SK-N-SH (cell line): ENCODE measurements at regions not wholly inside any gene's neighbourhood (a gene's known extent, or its start where the extent isn't known, plus 50 kb on each side); places are given as distances from the start of the nearest gene placed in this dataset.

ENCODE experiments used
- CTCF ChIA-PET: fragments of 300-600, 350-600 bp; formaldehyde crosslinking; extraction: SDS; loops from one replicate; lab custom pipeline; 2021; lab: Yijun Ruan, JAX
- POLR2A ChIA-PET: fragments of 350-600 bp; sonication (Branson Sonifier 250); formaldehyde crosslinking; extraction: SDS; loops from one replicate; lab custom pipeline; 2020; ENCODE audit warnings: antibody characterized with exemption, inconsistent platforms; lab: Yijun Ruan, JAX
- DNase-seq: peaks from one replicate; pipeline ENCODE4 v3.0.0; 2012
- H2AFZ ChIP-seq: fragments of 200-600 bp; sonication (generic); 2 replicates; pipeline ENCODE4 v1.8.1; 2016; ENCODE audit warnings: antibody characterized with exemption, mild to moderate bottlenecking, low read depth
- H3F3A ChIP-seq: fragments of 200-600 bp; sonication (generic); replicated peaks from 2 replicates; pipeline ENCODE3; 2016; ENCODE audit warnings: antibody characterized with exemption, mild to moderate bottlenecking; ENCODE audit not compliant: insufficient read depth
- H3K27ac ChIP-seq, 2 experiments: fragments of 200-500 bp in 1 of 2; fragments of 200-600 bp in 1 of 2; sonication (Bioruptor generic) in 1 of 2; sonication (generic), shearing (Covaris generic) in 1 of 2; 2 replicates each; pipeline versions ENCODE4 v1.5.1 to v1.6.1; 2014 to 2016; ENCODE audit warnings: low read depth in 2 of 2, inconsistent platforms in 1 of 2, low read length in 1 of 2, mild to moderate bottlenecking in 1 of 2, mixed read lengths in 1 of 2
- H3K27me3 ChIP-seq: fragments of 200-600 bp; sonication (generic), shearing (Covaris generic); 2 replicates; pipeline ENCODE4 v1.6.1; 2016; ENCODE audit warnings: mixed run types; ENCODE audit not compliant: insufficient read depth
- H3K36me3 ChIP-seq, 2 experiments: fragments of 200-500 bp in 1 of 2; fragments of 200-600 bp in 1 of 2; sonication (Bioruptor generic) in 1 of 2; sonication (generic) in 1 of 2; replicated peaks in 1 of 2; 2 replicates each; pipeline versions ENCODE3 to v1.5.1; 2014 to 2016; ENCODE audit warnings: low read length in 1 of 2, mild to moderate bottlenecking in 1 of 2; ENCODE audit not compliant: insufficient read depth in 2 of 2, control insufficient read depth in 1 of 2
- H3K4me1 ChIP-seq, 2 experiments: fragments of 200-500 bp in 1 of 2; fragments of 200-600 bp in 1 of 2; sonication (Bioruptor generic) in 1 of 2; sonication (generic), shearing (Covaris generic) in 1 of 2; 2 replicates each; pipeline versions ENCODE4 v1.5.1 to v1.6.1; 2014 to 2016; ENCODE audit warnings: low read depth in 1 of 2, low read length in 1 of 2, mixed run types in 1 of 2; ENCODE audit not compliant: insufficient read depth in 2 of 2, control insufficient read depth in 1 of 2
- H3K4me2 ChIP-seq: fragments of 200-600 bp; sonication (generic), shearing (Covaris generic); 2 replicates; pipeline ENCODE4 v1.6.1; 2017; ENCODE audit warnings: mixed run types
- H3K4me3 ChIP-seq, 2 experiments: fragments of 200-500 bp in 1 of 2; fragments of 200-600 bp in 1 of 2; sonication (Bioruptor generic) in 1 of 2; sonication (generic), shearing (Covaris generic) in 1 of 2; 2 replicates each; pipeline versions ENCODE4 v1.5.1 to v1.8.1; 2014 to 2016; ENCODE audit warnings: low read depth in 2 of 2, inconsistent platforms in 1 of 2, low read length in 1 of 2, mild to moderate bottlenecking in 1 of 2, mixed read lengths in 1 of 2, moderate library complexity in 1 of 2
- H3K79me2 ChIP-seq: fragments of 200-600 bp; sonication (generic); 2 replicates; pipeline ENCODE4 v1.8.1; 2017; ENCODE audit warnings: mild to moderate bottlenecking; ENCODE audit not compliant: insufficient read depth
- H3K9ac ChIP-seq: fragments of 200-600 bp; sonication (generic); 2 replicates; pipeline ENCODE4 v1.6.1; 2017; ENCODE audit warnings: mixed run types
- H3K9me2 ChIP-seq: fragments of 200-600 bp; sonication (generic); 2 replicates; pipeline ENCODE4 v1.6.1; 2017; ENCODE audit warnings: mixed run types
- H3K9me3 ChIP-seq: fragments of 200-600 bp; sonication (generic); 2 replicates; pipeline ENCODE4 v1.6.1; 2017; ENCODE audit warnings: mixed run types, mild to moderate bottlenecking, moderate library complexity
- H4K20me1 ChIP-seq: fragments of 200-600 bp; sonication (generic); 2 replicates; pipeline ENCODE4 v1.6.1; 2017; ENCODE audit warnings: mild to moderate bottlenecking, mixed run types; ENCODE audit not compliant: insufficient read depth
- ELF1 ChIP-seq: IDR thresholded peaks from 2 replicates; pipeline ENCODE4 v1.4.0; 2012
- EP300 ChIP-seq, 2 experiments: IDR thresholded peaks; 2 replicates each; pipeline versions ENCODE4 v1.4.0 to v1.6.1; 2012; ENCODE audit warnings: borderline replicate concordance in 1 of 2, low read depth in 1 of 2, low read length in 1 of 2
- FOXJ3 ChIP-seq: sonication (generic); formaldehyde crosslinking; IDR thresholded peaks from 2 replicates; pipeline ENCODE4 v1.5.1; 2020; ENCODE audit warnings: mild to moderate bottlenecking, missing genetic modification reagents
- MEF2A ChIP-seq: IDR thresholded peaks from 2 replicates; pipeline ENCODE4 v1.4.0; 2012; ENCODE audit warnings: low read depth, borderline replicate concordance
- MXI1 ChIP-seq: IDR thresholded peaks from 2 replicates; pipeline ENCODE4 v1.6.1; 2012; ENCODE audit warnings: mild to moderate bottlenecking, low read depth, low read length, improper control_type of control experiment
- NRF1 ChIP-seq: IDR thresholded peaks from 2 replicates; pipeline ENCODE4 v1.6.1; 2012; ENCODE audit warnings: low read depth, mild to moderate bottlenecking, low read length
- RAD21 ChIP-seq: IDR thresholded peaks from 2 replicates; pipeline ENCODE4 v1.6.1; 2012; ENCODE audit warnings: mild to moderate bottlenecking, low read length
- RFX5 ChIP-seq: IDR thresholded peaks from 2 replicates; pipeline ENCODE4 v1.6.1; 2012; ENCODE audit warnings: mild to moderate bottlenecking, improper control_type of control experiment, low read length
- RXRA ChIP-seq: IDR thresholded peaks from 2 replicates; pipeline ENCODE4 v1.4.0; 2012; ENCODE audit warnings: low read depth, mild to moderate bottlenecking, borderline replicate concordance
- SIN3A ChIP-seq: IDR thresholded peaks from 2 replicates; pipeline ENCODE4 v1.6.1; 2012; ENCODE audit warnings: low read depth, mild to moderate bottlenecking, low read length, moderate library complexity, borderline replicate concordance
- SMC3 ChIP-seq: IDR thresholded peaks from 2 replicates; pipeline ENCODE4 v1.6.1; 2012; ENCODE audit warnings: low read depth, low read length, improper control_type of control experiment
- TAF1 ChIP-seq: IDR thresholded peaks from 2 replicates; pipeline ENCODE4 v1.6.1; 2012; ENCODE audit warnings: low read depth, mild to moderate bottlenecking, low read length, moderate library complexity, borderline replicate concordance
- TCF12 ChIP-seq: IDR thresholded peaks from 2 replicates; pipeline ENCODE4 v1.4.0; 2012
- YY1 ChIP-seq: IDR thresholded peaks from 2 replicates; pipeline ENCODE4 v1.4.0; 2012; ENCODE audit warnings: low read depth, mild to moderate bottlenecking
- WGBS: methylation state at CpG from one replicate; pipeline ENCODE4 v1.1.6; 2017; ENCODE audit warnings: low lambda C conversion rate; 5-methylcytosine and 5-hydroxymethylcytosine counted together
- TF ChIP-seq, protein P1 (sequence below): fragments of 150-350 bp; IDR thresholded peaks from 2 replicates; pipeline ENCODE4 v1.6.1; 2016; ENCODE audit warnings: mild to moderate bottlenecking, low read depth, low read length
- TF ChIP-seq, protein P2 (sequence below): IDR thresholded peaks from 2 replicates; pipeline ENCODE4; 2012
- TF ChIP-seq, protein P3 (sequence below): fragments of 150-350 bp; IDR thresholded peaks from 2 replicates; pipeline ENCODE4 v1.6.1; 2017; ENCODE audit warnings: antibody characterized with exemption, low read length, low read depth, borderline replicate concordance
- TF ChIP-seq, protein P4 (sequence below): IDR thresholded peaks from 2 replicates; pipeline ENCODE4 v1.4.0; 2012; ENCODE audit warnings: low read depth, borderline replicate concordance
- TF ChIP-seq, protein P5 (sequence below): fragments of 200-600 bp; sonication (generic); IDR thresholded peaks from 2 replicates; pipeline ENCODE4 v1.6.1; 2017; ENCODE audit warnings: antibody characterized with exemption, mild to moderate bottlenecking, moderate library complexity

DNA sequence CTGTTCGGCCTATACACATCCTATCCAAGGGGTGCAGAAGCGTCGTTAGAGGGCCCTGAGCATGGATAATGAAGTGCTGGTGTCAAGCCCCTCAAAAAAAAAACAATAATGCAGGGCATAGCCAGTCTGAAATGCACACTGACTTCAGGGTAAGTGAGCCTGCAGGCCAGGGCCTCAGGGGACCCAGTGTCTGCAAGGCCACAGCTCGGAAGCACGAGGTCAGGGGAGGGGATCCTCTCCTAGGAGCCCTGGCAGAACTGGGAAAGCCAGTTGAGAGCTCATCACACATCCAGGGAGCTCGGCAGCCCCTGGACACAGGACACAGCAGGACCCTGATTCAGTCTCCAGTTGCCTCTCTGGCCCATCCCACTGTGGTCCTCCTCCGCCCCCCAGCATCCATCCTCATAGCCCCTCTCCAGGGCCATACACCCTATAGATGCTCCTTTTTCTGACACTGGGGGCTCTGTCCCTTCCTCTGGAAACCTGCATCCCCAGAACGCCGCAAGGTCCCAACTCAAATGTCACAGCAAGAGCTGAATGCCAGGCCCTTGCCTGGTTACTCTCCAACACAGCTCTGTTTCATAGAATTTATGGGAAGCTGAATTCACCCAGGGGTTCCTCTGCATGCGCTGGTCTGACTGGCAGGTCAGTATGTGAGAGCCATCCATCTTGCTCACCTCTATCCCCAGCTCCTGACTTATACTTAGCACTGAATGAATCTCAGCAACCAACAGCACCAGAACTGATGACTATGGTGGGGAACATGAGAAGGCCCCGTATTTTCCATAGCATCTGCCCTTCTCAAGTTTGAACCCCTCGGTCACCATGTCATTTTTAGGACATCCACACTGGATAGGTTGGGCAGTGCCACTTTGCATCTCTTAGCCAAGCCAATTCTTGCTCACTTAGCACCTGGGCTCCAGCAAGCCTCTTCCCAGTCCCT lies 717.0 kb upstream of the IGFBP3 start:
- H3K27me3 ChIP-seq, result no peaks in the 10 kb centered on the region
- no peak overlapping the region for H3K27ac ChIP-seq
- TF ChIP-seq, protein P1, sequence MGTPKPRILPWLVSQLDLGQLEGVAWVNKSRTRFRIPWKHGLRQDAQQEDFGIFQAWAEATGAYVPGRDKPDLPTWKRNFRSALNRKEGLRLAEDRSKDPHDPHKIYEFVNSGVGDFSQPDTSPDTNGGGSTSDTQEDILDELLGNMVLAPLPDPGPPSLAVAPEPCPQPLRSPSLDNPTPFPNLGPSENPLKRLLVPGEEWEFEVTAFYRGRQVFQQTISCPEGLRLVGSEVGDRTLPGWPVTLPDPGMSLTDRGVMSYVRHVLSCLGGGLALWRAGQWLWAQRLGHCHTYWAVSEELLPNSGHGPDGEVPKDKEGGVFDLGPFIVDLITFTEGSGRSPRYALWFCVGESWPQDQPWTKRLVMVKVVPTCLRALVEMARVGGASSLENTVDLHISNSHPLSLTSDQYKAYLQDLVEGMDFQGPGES, result no peak
- TF ChIP-seq SIN3A (no peak), SMC3 (no peak), YY1 (no peak), TCF12 (no peak), EP300 (IDR thresholded peaks at IDR 0.05; ENCODE audit: borderline replicate concordance in 1 of 2, low read depth in 1 of 2, low read length in 1 of 2) (no peak), TAF1 (no peak), MEF2A (no peak), RFX5 (no peak), ELF1 (no peak), RAD21 (no peak), FOXJ3 (CRISPR knock-in tag) (no peak), RXRA (no peak), MXI1 (no peak), NRF1 (no peak)
- TF ChIP-seq, protein P2, sequence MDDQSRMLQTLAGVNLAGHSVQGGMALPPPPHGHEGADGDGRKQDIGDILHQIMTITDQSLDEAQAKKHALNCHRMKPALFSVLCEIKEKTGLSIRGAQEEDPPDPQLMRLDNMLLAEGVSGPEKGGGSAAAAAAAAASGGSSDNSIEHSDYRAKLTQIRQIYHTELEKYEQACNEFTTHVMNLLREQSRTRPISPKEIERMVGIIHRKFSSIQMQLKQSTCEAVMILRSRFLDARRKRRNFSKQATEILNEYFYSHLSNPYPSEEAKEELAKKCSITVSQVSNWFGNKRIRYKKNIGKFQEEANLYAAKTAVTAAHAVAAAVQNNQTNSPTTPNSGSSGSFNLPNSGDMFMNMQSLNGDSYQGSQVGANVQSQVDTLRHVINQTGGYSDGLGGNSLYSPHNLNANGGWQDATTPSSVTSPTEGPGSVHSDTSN, result no peak
- TF ChIP-seq, protein P3, sequence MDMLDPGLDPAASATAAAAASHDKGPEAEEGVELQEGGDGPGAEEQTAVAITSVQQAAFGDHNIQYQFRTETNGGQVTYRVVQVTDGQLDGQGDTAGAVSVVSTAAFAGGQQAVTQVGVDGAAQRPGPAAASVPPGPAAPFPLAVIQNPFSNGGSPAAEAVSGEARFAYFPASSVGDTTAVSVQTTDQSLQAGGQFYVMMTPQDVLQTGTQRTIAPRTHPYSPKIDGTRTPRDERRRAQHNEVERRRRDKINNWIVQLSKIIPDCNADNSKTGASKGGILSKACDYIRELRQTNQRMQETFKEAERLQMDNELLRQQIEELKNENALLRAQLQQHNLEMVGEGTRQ, result no peak
- TF ChIP-seq, protein P4, sequence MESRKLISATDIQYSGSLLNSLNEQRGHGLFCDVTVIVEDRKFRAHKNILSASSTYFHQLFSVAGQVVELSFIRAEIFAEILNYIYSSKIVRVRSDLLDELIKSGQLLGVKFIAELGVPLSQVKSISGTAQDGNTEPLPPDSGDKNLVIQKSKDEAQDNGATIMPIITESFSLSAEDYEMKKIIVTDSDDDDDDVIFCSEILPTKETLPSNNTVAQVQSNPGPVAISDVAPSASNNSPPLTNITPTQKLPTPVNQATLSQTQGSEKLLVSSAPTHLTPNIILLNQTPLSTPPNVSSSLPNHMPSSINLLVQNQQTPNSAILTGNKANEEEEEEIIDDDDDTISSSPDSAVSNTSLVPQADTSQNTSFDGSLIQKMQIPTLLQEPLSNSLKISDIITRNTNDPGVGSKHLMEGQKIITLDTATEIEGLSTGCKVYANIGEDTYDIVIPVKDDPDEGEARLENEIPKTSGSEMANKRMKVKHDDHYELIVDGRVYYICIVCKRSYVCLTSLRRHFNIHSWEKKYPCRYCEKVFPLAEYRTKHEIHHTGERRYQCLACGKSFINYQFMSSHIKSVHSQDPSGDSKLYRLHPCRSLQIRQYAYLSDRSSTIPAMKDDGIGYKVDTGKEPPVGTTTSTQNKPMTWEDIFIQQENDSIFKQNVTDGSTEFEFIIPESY, result no peak
- TF ChIP-seq, protein P5, sequence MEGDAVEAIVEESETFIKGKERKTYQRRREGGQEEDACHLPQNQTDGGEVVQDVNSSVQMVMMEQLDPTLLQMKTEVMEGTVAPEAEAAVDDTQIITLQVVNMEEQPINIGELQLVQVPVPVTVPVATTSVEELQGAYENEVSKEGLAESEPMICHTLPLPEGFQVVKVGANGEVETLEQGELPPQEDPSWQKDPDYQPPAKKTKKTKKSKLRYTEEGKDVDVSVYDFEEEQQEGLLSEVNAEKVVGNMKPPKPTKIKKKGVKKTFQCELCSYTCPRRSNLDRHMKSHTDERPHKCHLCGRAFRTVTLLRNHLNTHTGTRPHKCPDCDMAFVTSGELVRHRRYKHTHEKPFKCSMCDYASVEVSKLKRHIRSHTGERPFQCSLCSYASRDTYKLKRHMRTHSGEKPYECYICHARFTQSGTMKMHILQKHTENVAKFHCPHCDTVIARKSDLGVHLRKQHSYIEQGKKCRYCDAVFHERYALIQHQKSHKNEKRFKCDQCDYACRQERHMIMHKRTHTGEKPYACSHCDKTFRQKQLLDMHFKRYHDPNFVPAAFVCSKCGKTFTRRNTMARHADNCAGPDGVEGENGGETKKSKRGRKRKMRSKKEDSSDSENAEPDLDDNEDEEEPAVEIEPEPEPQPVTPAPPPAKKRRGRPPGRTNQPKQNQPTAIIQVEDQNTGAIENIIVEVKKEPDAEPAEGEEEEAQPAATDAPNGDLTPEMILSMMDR, result no peak
- ChIA-PET POLR2A (no interaction called here), CTCF (interaction anchor here (0.9 to 1.4 kb wide), 2 partner anchors 8 to 34 kb away, joined by 3 read pairs; no protein-coding TSS in a partner anchor)
- DNase-seq, result no peak
- H3K4me1 ChIP-seq, result no peaks in the 10 kb centered on the region
- WGBS, result 50% methylated on average over 11 of the region's 12 CpGs
- H3K4me2 ChIP-seq, result no peak overlapping the region
- no peaks in the 10 kb centered on the region for H4K20me1 ChIP-seq
- H3K9ac ChIP-seq, result no peak overlapping the region
- no peaks in the 10 kb centered on the region for H3K9me2 ChIP-seq
- no peaks in the 10 kb centered on the region for H3K79me2 ChIP-seq
- no peaks in the 10 kb centered on the region for H3K9me3 ChIP-seq
- no peaks in the 10 kb centered on the region for H3K36me3 ChIP-seq
- no peaks in the 10 kb centered on the region for H3F3A ChIP-seq
- H2AFZ ChIP-seq, result no peak overlapping the region
- H3K4me3 ChIP-seq, result no peak overlapping the region
